B cell (primary cell): ENCODE measurements at regions not wholly inside any gene's neighbourhood (a gene's known extent, or its start where the extent isn't known, plus 50 kb on each side); places are given as distances from the start of the nearest gene placed in this dataset.

Experiments used
- ATAC-seq: fragments of 200-7000 bp; cut with Tn5 transposase; one replicate; pipeline ENCODE4 v1.10.0; 2021; ENCODE audit warnings: low read depth, mild to moderate bottlenecking, moderate number of reproducible peaks, moderate library complexity
- CTCF ChIA-PET: fragments of 350-600 bp; sonication (Branson Sonifier 250); formaldehyde crosslinking; loops from one replicate; lab custom pipeline; 2021; ENCODE audit warnings: antibody characterized with exemption, inconsistent platforms; lab: Charles Lee
- POLR2A ChIA-PET: fragments of 350-600 bp; sonication (Branson Sonifier 250); formaldehyde crosslinking; loops from one replicate; lab custom pipeline; 2021; ENCODE audit warnings: antibody characterized with exemption; lab: Charles Lee
- DNase-seq: peaks from one replicate; pipeline ENCODE4 v3.0.0; 2013
- H2AFZ ChIP-seq: 2 replicates; pipeline ENCODE4 v1.6.1; 2012; ENCODE audit warnings: mild to moderate bottlenecking, low read depth, low read length; ENCODE audit not compliant: insufficient read depth, poor library complexity, severe bottlenecking
- H3K27ac ChIP-seq, 2 donors: 1 replicate in 1 of 2; 2 replicates in 1 of 2; pipeline ENCODE4 v1.5.1; 2012 to 2013; ENCODE audit warnings: low read length in 2 of 2, mild to moderate bottlenecking in 2 of 2, moderate library complexity in 1 of 2
- H3K27me3 ChIP-seq, 4 experiments: fragments of 200-600 bp in 1 of 4; sonication (generic) in 1 of 4; replicated peaks in 1 of 4; 1 replicate in 2 of 4; 2 replicates in 2 of 4; pipeline versions ENCODE4 v1.6.1 to v1.7.0; 2013 to 2016; ENCODE audit warnings: low read length in 3 of 4, mild to moderate bottlenecking in 2 of 4, mixed read lengths in 1 of 4, moderate library complexity in 1 of 4; ENCODE audit not compliant: insufficient read depth in 4 of 4, control insufficient read depth in 3 of 4; ENCODE audit errors: control extremely low read depth in 1 of 4
- H3K36me3 ChIP-seq, 2 experiments: replicated peaks in 1 of 2; 1 replicate in 1 of 2; 2 replicates in 1 of 2; pipeline versions ENCODE4 v1.6.1 to v1.7.1; 2013; ENCODE audit warnings: low read length in 1 of 2; ENCODE audit not compliant: insufficient read depth in 2 of 2, control insufficient read depth in 1 of 2; ENCODE audit errors: control extremely low read depth in 1 of 2, extremely low read depth in 1 of 2
- H3K4me1 ChIP-seq, 2 donors: fragments of 200-600 bp in 1 of 2; sonication (generic) in 1 of 2; 1 replicate in 1 of 2; 2 replicates in 1 of 2; pipeline versions ENCODE4 v1.5.1 to v1.6.1; 2013 to 2017; ENCODE audit warnings: low read length in 2 of 2; ENCODE audit not compliant: control insufficient read depth in 2 of 2, insufficient read depth in 2 of 2
- H3K4me2 ChIP-seq: replicated peaks from 2 replicates; pipeline ENCODE3; 2012; ENCODE audit warnings: mild to moderate bottlenecking, low read depth, low read length; ENCODE audit not compliant: poor library complexity, severe bottlenecking
- H3K4me3 ChIP-seq, 5 experiments: fragments of 200-600 bp in 1 of 5; sonication (generic) in 1 of 5; 1 replicate in 3 of 5; 2 replicates in 2 of 5; pipeline versions ENCODE4 v1.5.1 to v1.7.0; 2011 to 2016; ENCODE audit warnings: low read length in 4 of 5, mild to moderate bottlenecking in 4 of 5, low read depth in 2 of 5, control low read depth in 1 of 5, moderate library complexity in 1 of 5; ENCODE audit not compliant: insufficient read depth in 1 of 5; ENCODE audit errors: control extremely low read depth in 1 of 5, extremely low read depth in 1 of 5
- H3K79me2 ChIP-seq: fragments of 200-600 bp; sonication (generic); one replicate; pipeline ENCODE4 v1.6.0; 2016; ENCODE audit warnings: low read length; ENCODE audit not compliant: control insufficient read depth, insufficient read depth
- H3K9ac ChIP-seq: fragments of 200-600 bp; sonication (generic); 2 replicates; pipeline ENCODE4 v1.6.1; 2017; ENCODE audit warnings: mild to moderate bottlenecking, low read length, moderate library complexity
- H3K9me3 ChIP-seq, 3 donors: one replicate each; pipeline versions ENCODE4 v1.6.1 to v1.7.1; 2013; ENCODE audit warnings: low read length in 2 of 3; ENCODE audit not compliant: control insufficient read depth in 2 of 3, insufficient read depth in 1 of 3; ENCODE audit errors: control extremely low read depth in 1 of 3
- H4K20me1 ChIP-seq: 2 replicates; pipeline ENCODE4 v1.6.0; 2012; ENCODE audit warnings: mild to moderate bottlenecking, low read length; ENCODE audit not compliant: insufficient read depth, control insufficient read depth, poor library complexity, severe bottlenecking
- H3K27ac Mint-ChIP-seq: one replicate; pipeline ENCODE4 v1.8.0; 2021; ENCODE audit warnings: mixed read lengths
- H3K27me3 Mint-ChIP-seq: one replicate; pipeline ENCODE4 v1.8.0; 2021; ENCODE audit warnings: mixed read lengths
- H3K4me1 Mint-ChIP-seq: one replicate; pipeline ENCODE4 v1.8.0; 2021; ENCODE audit warnings: mixed read lengths
- H3K4me3 Mint-ChIP-seq: one replicate; pipeline ENCODE4 v1.8.0; 2021; ENCODE audit warnings: mixed read lengths
- H3K9me3 Mint-ChIP-seq: one replicate; pipeline ENCODE4 v1.8.0; 2022; ENCODE audit warnings: mixed read lengths; ENCODE audit not compliant: insufficient read depth
- EZH2 ChIP-seq: IDR thresholded peaks from 2 replicates; pipeline ENCODE4 v1.6.1; 2012; ENCODE audit warnings: borderline replicate concordance, low read depth, mild to moderate bottlenecking, moderate library complexity, low read length; ENCODE audit not compliant: insufficient read depth, poor library complexity, severe bottlenecking
- WGBS: methylation state at CpG from one replicate; pipeline ENCODE4 v1.1.5; 2013; ENCODE audit warnings: missing lambda C conversion rate; ENCODE audit not compliant: insufficient coverage; 5-methylcytosine and 5-hydroxymethylcytosine counted together
- intact Hi-C: fragments of 100-400 bp; cut with micrococcal nuclease; formaldehyde crosslinking; loops from one replicate; pipeline ENCODE4 v1.10.0; 2022
- TF ChIP-seq, protein P1 (sequence below): fragments of 200-600 bp; IDR thresholded peaks from one replicate; pipeline ENCODE4 v1.8.0; 2022; ENCODE audit warnings: antibody characterized with exemption, mild to moderate bottlenecking

DNA sequence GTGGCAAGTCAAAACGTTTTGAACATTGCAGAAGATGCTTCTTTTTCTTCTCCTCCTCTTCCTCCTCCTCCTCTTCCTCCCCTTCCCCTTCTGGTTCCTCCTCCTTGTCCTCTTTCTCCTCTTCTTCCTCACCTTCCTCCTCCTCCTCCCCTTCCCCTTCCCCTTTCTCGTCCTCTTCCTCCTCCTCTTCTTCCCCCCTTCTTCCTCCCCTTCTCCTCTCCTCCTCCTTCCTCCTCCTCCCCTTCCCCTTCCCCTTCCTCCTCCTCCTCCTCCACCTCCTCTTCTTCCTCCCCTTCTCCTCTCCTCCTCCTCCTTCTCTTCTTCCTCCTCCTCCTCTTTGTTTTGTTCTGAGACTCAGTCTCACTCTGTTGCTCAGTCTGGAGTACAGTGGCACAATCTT lies 167.0 kb upstream of the SV2C start:
- Mint-ChIP-seq H3K9me3 (no peaks in the 10 kb centered on the region), H3K4me1 (no peaks in the 10 kb centered on the region), H3K27ac (no peak overlapping the region), H3K27me3 (peaks cover 27% of the 10 kb centered on the region), H3K4me3 (no peak overlapping the region)
- Histone ChIP-seq H3K27me3 (peaks cover 0 to 5% (median 0%) of the 10 kb centered on the region in 4 experiments), H3K9ac (no peak overlapping the region), H3K27ac (no peak overlapping the region), H3K79me2 (no peaks in the 10 kb centered on the region), H4K20me1 (no peaks in the 10 kb centered on the region), H3K36me3 (no peaks in the 10 kb centered on the region), H3K4me3 (no peak overlapping the region), H2AFZ (no peak overlapping the region), H3K4me1 (no peaks in the 10 kb centered on the region), H3K9me3 (peaks cover 0 to 2% (median 0%) of the 10 kb centered on the region in 3 donors), H3K4me2 (no peak overlapping the region)
- ATAC-seq: no peak
- 32% methylated on average over 2 of the region's 2 CpGs for WGBS
- ChIA-PET CTCF (no interaction called here), POLR2A (no interaction called here)
- no peak for TF ChIP-seq EZH2
- TF ChIP-seq, protein P1, sequence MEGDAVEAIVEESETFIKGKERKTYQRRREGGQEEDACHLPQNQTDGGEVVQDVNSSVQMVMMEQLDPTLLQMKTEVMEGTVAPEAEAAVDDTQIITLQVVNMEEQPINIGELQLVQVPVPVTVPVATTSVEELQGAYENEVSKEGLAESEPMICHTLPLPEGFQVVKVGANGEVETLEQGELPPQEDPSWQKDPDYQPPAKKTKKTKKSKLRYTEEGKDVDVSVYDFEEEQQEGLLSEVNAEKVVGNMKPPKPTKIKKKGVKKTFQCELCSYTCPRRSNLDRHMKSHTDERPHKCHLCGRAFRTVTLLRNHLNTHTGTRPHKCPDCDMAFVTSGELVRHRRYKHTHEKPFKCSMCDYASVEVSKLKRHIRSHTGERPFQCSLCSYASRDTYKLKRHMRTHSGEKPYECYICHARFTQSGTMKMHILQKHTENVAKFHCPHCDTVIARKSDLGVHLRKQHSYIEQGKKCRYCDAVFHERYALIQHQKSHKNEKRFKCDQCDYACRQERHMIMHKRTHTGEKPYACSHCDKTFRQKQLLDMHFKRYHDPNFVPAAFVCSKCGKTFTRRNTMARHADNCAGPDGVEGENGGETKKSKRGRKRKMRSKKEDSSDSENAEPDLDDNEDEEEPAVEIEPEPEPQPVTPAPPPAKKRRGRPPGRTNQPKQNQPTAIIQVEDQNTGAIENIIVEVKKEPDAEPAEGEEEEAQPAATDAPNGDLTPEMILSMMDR: no peak
- no peak for DNase-seq
- intact Hi-C loops: no loop called here

DNA sequence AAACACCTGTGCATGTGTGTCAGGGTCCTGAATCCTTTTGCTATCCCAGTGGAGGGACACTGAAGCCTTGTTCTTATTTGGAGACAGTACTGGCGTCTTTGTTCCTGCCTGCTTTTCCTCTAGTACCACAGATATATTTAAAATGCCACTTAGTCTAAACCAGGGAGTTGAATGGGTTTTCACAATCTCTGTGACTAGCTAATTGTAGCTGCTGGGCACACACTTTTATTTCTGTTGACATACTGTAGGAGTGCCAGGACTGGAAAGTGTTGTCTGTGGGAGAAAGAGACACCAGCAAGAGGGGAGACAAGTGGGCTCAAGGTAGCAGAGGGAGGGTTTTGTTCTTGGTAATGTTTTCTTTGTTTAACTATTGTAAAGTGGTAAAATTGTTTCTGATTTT lies 174.0 kb upstream of the SV2C start:
- Mint-ChIP-seq H3K27me3 (peaks cover 8% of the 10 kb centered on the region), H3K27ac (no peak overlapping the region), H3K4me3 (no peak overlapping the region), H3K4me1 (no peaks in the 10 kb centered on the region), H3K9me3 (no peaks in the 10 kb centered on the region)
- H3K9me3 ChIP-seq: peaks cover 0 to 4% (median 0%) of the 10 kb centered on the region in 3 donors
- no peak overlapping the region for H3K27ac ChIP-seq
- WGBS: 100% methylated on average over 1 of the region's 1 CpG
- TF ChIP-seq, protein P1: no peak
- no peak for TF ChIP-seq EZH2
- no peaks in the 10 kb centered on the region for H3K4me1 ChIP-seq
- ChIA-PET POLR2A (no interaction called here), CTCF (no interaction called here)
- H3K4me3 ChIP-seq: no peak overlapping the region
- DNase-seq (no peak), ATAC-seq (no peak)
- H3K36me3 ChIP-seq: no peaks in the 10 kb centered on the region
- no peak overlapping the region for H3K9ac ChIP-seq
- H4K20me1 ChIP-seq: no peaks in the 10 kb centered on the region
- intact Hi-C loops: no loop called here
- H3K79me2 ChIP-seq: no peaks in the 10 kb centered on the region
- no peak overlapping the region for H3K4me2 ChIP-seq
- no peak overlapping the region for H2AFZ ChIP-seq
- H3K27me3 ChIP-seq: peaks cover 0 to 5% (median 1%) of the 10 kb centered on the region in 4 experiments
